K562 (cell line): ENCODE measurements at regions not wholly inside any gene's neighbourhood (a gene's known extent, or its start where the extent isn't known, plus 50 kb on each side); places are given as distances from the start of the nearest gene placed in this dataset.

Experiments used
- ATAC-seq: fragments of 200-7000 bp; cut with Tn5 transposase; 3 replicates; pipeline ENCODE4 v1.9.1; 2020; ENCODE audit warnings: moderate library complexity
- BruUV-seq: library from RNA; stranded (reverse); fragments of 400-500 nt; replicated peaks from 2 replicates; lab custom pipeline; 2021; lab: Mats Ljungman, UMichigan
- CTCF ChIA-PET: fragments of 300-600 bp; formaldehyde crosslinking; extraction: SDS; loops from one replicate; lab custom pipeline; 2021; ENCODE audit warnings: low intra/inter-chr PET ratio; lab: Yijun Ruan, JAX
- POLR2A ChIA-PET: fragments of 300-600, 350-650 bp; sonication (Branson Sonifier 250); formaldehyde crosslinking; extraction: SDS; loops from one replicate; lab custom pipeline; 2021; ENCODE audit warnings: antibody characterized with exemption, inconsistent platforms; lab: Yijun Ruan, JAX
- DNase-seq, 4 experiments: peaks; one replicate each; pipeline versions ENCODE4 v3.0.0 to v3.0.0-alpha.2; 2011 to 2018; ENCODE audit warnings: low spot score in 3 of 4, mixed read lengths in 3 of 4; ENCODE audit errors: extremely low read depth in 1 of 4
- FAIRE-seq: peaks from 2 replicates; lab custom pipeline; 2011; peaks lifted over from hg19 to GRCh38; lab: Jason Lieb, UNC
- H2AFZ ChIP-seq: 2 replicates; pipeline ENCODE4 v1.6.0; 2011; ENCODE audit warnings: low read depth, low read length, control low read depth, inconsistent platforms
- H3K27ac ChIP-seq: fragments of 200-600 bp; 3 replicates; pipeline ENCODE4 v1.8.0; 2011; ENCODE audit warnings: low read depth, mild to moderate bottlenecking, control low read depth, inconsistent platforms, low read length, moderate library complexity, mixed read lengths; ENCODE audit errors: extremely low read depth
- H3K27me3 ChIP-seq, 2 experiments: fragments of 300-600 bp in 1 of 2; 2 replicates in 1 of 2; 3 replicates in 1 of 2; pipeline versions ENCODE4 v1.6.0 to v1.8.0; 2011; ENCODE audit warnings: inconsistent platforms in 2 of 2, low read length in 2 of 2, mild to moderate bottlenecking in 1 of 2, mixed read lengths in 1 of 2, moderate library complexity in 1 of 2; ENCODE audit not compliant: control insufficient read depth in 2 of 2, insufficient read depth in 2 of 2
- H3K36me3 ChIP-seq: fragments of 300-600 bp; 3 replicates; pipeline ENCODE4 v1.8.0; 2011; ENCODE audit warnings: mild to moderate bottlenecking, low read length, inconsistent platforms; ENCODE audit not compliant: control insufficient read depth, insufficient read depth
- H3K4me1 ChIP-seq, 2 experiments: fragments of 200-600 bp in 1 of 2; replicated peaks in 1 of 2; 2 replicates in 1 of 2; 3 replicates in 1 of 2; pipeline versions ENCODE4 v1.5.1 to v1.8.0; 2011; ENCODE audit warnings: inconsistent platforms in 2 of 2, low read length in 2 of 2, mild to moderate bottlenecking in 1 of 2, mixed read lengths in 1 of 2, moderate library complexity in 1 of 2; ENCODE audit not compliant: control insufficient read depth in 2 of 2, insufficient read depth in 2 of 2
- H3K4me2 ChIP-seq: 2 replicates; pipeline ENCODE4 v1.6.1; 2011; ENCODE audit warnings: low read length, control low read depth, inconsistent platforms, mixed read lengths; ENCODE audit not compliant: insufficient read depth
- H3K4me3 ChIP-seq: fragments of 200-600 bp; sonication (generic), shearing (Covaris generic); 2 replicates; pipeline ENCODE4 v1.5.1; 2016; ENCODE audit warnings: control low read depth, inconsistent platforms
- H3K79me2 ChIP-seq: fragments of 200-600 bp; 3 replicates; pipeline ENCODE4 v1.8.0; 2011; ENCODE audit warnings: low read length, inconsistent platforms; ENCODE audit not compliant: control insufficient read depth, insufficient read depth
- H3K9ac ChIP-seq, 2 experiments: 2 replicates each; pipeline versions ENCODE4 v1.6.0 to v1.6.1; 2011; ENCODE audit warnings: low read depth in 2 of 2, low read length in 2 of 2, control low read depth in 1 of 2, inconsistent platforms in 1 of 2, mild to moderate bottlenecking in 1 of 2, mixed read lengths in 1 of 2; ENCODE audit not compliant: insufficient read depth in 1 of 2
- H3K9me1 ChIP-seq: one replicate; pipeline ENCODE4 v1.6.0; 2011; ENCODE audit warnings: inconsistent platforms, mild to moderate bottlenecking, low read length, moderate library complexity; ENCODE audit not compliant: control insufficient read depth, insufficient read depth
- H3K9me3 ChIP-seq: replicated peaks from 2 replicates; pipeline ENCODE4 v1.5.1; 2011; ENCODE audit warnings: low read depth, low read length, inconsistent platforms; ENCODE audit not compliant: control insufficient read depth, insufficient read depth
- H4K20me1 ChIP-seq: replicated peaks from 2 replicates; pipeline ENCODE4 v1.6.1; 2011; ENCODE audit warnings: low read length, inconsistent platforms, mixed read lengths; ENCODE audit not compliant: control insufficient read depth, insufficient read depth
- DACH1 ChIP-seq: fragments of 450-650 bp; IDR thresholded peaks from 2 replicates; pipeline ENCODE4 v1.6.1; 2018; ENCODE audit not compliant: partially characterized antibody
- FOSL1 ChIP-seq: fragments of 200-800 bp; sonication (Bioruptor generic); conservative IDR thresholded peaks from 2 replicates; pipeline ENCODE4 v1.6.1; 2016; ENCODE audit warnings: missing genetic modification characterization, missing compliant biosample characterization
- JUND ChIP-seq, 2 experiments: IDR thresholded peaks; 2 replicates in 1 of 2; 3 replicates in 1 of 2; pipeline ENCODE4 v1.6.1; 2011; ENCODE audit warnings: borderline replicate concordance in 2 of 2, low read depth in 2 of 2, low read length in 2 of 2, improper control_type of control experiment in 1 of 2, missing biosample characterization in 1 of 2, missing genetic modification characterization in 1 of 2, missing genetic modification reagents in 1 of 2
- MIER1 ChIP-seq: fragments of 450-650 bp; IDR thresholded peaks from 2 replicates; pipeline ENCODE4 v1.6.1; 2016; ENCODE audit warnings: antibody characterized with exemption, mild to moderate bottlenecking, low read depth
- NR2C2 ChIP-seq, 2 experiments: fragments of 200-800 bp in 1 of 2; sonication (Bioruptor generic) in 1 of 2; sonication (generic) in 1 of 2; formaldehyde crosslinking in 1 of 2; IDR thresholded peaks; 2 replicates each; pipeline versions ENCODE4 v1.6.1 to v1.8.0; 2016 to 2022; ENCODE audit warnings: mild to moderate bottlenecking in 1 of 2, missing compliant biosample characterization in 1 of 2, missing genetic modification characterization in 1 of 2, missing genetic modification reagents in 1 of 2
- POLR3A ChIP-seq: IDR thresholded peaks from 2 replicates; pipeline ENCODE4 v1.6.1; 2011; ENCODE audit warnings: borderline replicate concordance, mild to moderate bottlenecking, moderate library complexity; ENCODE audit not compliant: insufficient read length, insufficient read depth; ENCODE audit errors: extremely low read depth
- ZNF785 ChIP-seq: fragments of 250-450 bp; sonication (Bioruptor Pico); IDR thresholded peaks from 2 replicates; pipeline ENCODE4 v1.4.0; 2020; ENCODE audit warnings: mild to moderate bottlenecking
- WGBS: fragments of 100-300 bp; shearing (Covaris generic); methylation state at CpG from one replicate; pipeline ENCODE4 v1.1.6; 2016; ENCODE audit warnings: low coverage, mixed read lengths; ENCODE audit not compliant: insufficient coverage; ENCODE audit errors: missing lambda C conversion rate; 5-methylcytosine and 5-hydroxymethylcytosine counted together
- in situ Hi-C: fragments of 300-500 bp; cut with MboI; formaldehyde crosslinking; loops from 4 replicates; pipeline ENCODE4 v1.15.0; 2018; ENCODE audit warnings: inconsistent platforms, mixed read lengths
- intact Hi-C: fragments of 100-400 bp; cut with micrococcal nuclease; formaldehyde crosslinking; loops from 2 replicates; pipeline ENCODE4 v1.14.2; 2022
- TF ChIP-seq, protein P1 (sequence below), 2 experiments: fragments of 450-650 bp in 1 of 2; sonication (generic) in 1 of 2; formaldehyde crosslinking in 1 of 2; IDR thresholded peaks in 1 of 2; conservative IDR thresholded peaks in 1 of 2; 2 replicates each; pipeline versions ENCODE4 v1.6.1 to v1.8.1; 2016 to 2023; ENCODE audit warnings: mild to moderate bottlenecking in 2 of 2, moderate library complexity in 2 of 2, inconsistent platforms in 1 of 2, missing genetic modification reagents in 1 of 2
- TF ChIP-seq, protein P2 (sequence below): fragments of 450-650 bp; formaldehyde crosslinking; IDR thresholded peaks from 2 replicates; pipeline ENCODE4 v1.4.0; 2020; ENCODE audit warnings: mild to moderate bottlenecking, moderate library complexity

DNA sequence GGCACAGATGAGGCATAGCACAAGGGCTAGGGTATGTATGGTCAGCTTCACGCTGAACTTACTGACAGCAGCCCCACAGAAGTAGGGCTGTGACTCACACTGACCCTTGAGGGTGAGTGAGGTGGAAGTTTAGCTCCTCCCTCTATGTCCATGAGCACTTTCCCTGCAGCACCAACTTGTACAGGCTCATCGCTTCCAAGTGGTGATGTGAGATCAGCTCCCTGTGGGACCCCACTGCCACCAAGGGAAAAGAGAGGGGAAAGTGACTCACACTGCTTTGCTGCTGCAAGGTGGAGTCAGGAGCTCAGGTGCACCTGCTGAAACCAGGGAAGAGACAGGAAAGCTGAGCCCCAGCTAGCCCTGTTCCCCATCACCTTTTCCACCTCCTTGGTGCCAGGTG lies 91.5 kb downstream of the TEX51 start:
- Histone ChIP-seq H3K27ac (no peak overlapping the region), H3K4me1 (peaks cover 10 to 28% of the 10 kb centered on the region in 2 experiments; a peak in 4 of 5 replicates), H3K4me2 (no peak overlapping the region), H3K79me2 (no peaks in the 10 kb centered on the region), H2AFZ (no peak overlapping the region), H3K4me3 (no peak overlapping the region), H3K9ac (no peak overlapping the region), H3K9me1 (peaks cover 3% of the 10 kb centered on the region), H3K27me3 (peaks cover 0 to 19% of the 10 kb centered on the region in 2 experiments; a peak in 3 of 5 replicates), H3K9me3 (no peaks in the 10 kb centered on the region), H4K20me1 (peaks cover 9% of the 10 kb centered on the region), H3K36me3 (no peaks in the 10 kb centered on the region)
- WGBS, result 0% methylated on average over 2 of the region's 2 CpGs
- no TSS peak for BruUV-seq
- CTCF ChIA-PET, result no interaction called here
- intact Hi-C loops (no loop called here), in situ Hi-C loops (no loop called here)
- no peak for FAIRE-seq
- peak in 2 of 4 experiments; percentile 23 to 27 for DNase-seq
- peak; percentile 40 for ATAC-seq
- TF ChIP-seq JUND (IDR thresholded peaks at IDR 0.05; ENCODE audit: borderline replicate concordance, low read depth, low read length), result peak; percentile 36; the same call in 1 of the 2 replicates
- TF ChIP-seq JUND (tag; IDR thresholded peaks at IDR 0.05; ENCODE audit: borderline replicate concordance, low read depth, low read length), result peak; percentile 50; the same call in 1 of the 3 replicates
- no peak for TF ChIP-seq DACH1
- TF ChIP-seq, protein P1, sequence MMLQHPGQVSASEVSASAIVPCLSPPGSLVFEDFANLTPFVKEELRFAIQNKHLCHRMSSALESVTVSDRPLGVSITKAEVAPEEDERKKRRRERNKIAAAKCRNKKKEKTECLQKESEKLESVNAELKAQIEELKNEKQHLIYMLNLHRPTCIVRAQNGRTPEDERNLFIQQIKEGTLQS (IDR thresholded peaks at IDR 0.05), result peak; percentile 19; the same call in 1 of the 2 replicates
- TF ChIP-seq, protein P1 (CRISPR knock-in tag; conservative IDR thresholded peaks at IDR 0.05), result no peak
- TF ChIP-seq ZNF785 (CRISPR knock-in tag), result no peak
- no peak for TF ChIP-seq MIER1
- TF ChIP-seq FOSL1 (tag), result 0 out of 2 replicates have a peak, but pooled peaks have one; percentile 26
- TF ChIP-seq POLR3A, result no peak
- TF ChIP-seq NR2C2 (CRISPR knock-in tag; IDR thresholded peaks at IDR 0.05), result no peak
- TF ChIP-seq NR2C2 (tag; IDR thresholded peaks at IDR 0.05), result peak; percentile 79
- TF ChIP-seq, protein P2, sequence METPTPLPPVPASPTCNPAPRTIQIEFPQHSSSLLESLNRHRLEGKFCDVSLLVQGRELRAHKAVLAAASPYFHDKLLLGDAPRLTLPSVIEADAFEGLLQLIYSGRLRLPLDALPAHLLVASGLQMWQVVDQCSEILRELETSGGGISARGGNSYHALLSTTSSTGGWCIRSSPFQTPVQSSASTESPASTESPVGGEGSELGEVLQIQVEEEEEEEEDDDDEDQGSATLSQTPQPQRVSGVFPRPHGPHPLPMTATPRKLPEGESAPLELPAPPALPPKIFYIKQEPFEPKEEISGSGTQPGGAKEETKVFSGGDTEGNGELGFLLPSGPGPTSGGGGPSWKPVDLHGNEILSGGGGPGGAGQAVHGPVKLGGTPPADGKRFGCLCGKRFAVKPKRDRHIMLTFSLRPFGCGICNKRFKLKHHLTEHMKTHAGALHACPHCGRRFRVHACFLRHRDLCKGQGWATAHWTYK (CRISPR knock-in tag), result no peak
- POLR2A ChIA-PET, result interaction anchor here (0.7 to 1.3 kb wide), 3 partner anchors 12 to 28 kb away, joined by 3 to 6 read pairs (median 3); no protein-coding TSS in a partner anchor
